SK-N-SH treated with all-trans-retinoic acid at 6 μM for 48 hours (cell line): ENCODE measurements at regions not wholly inside any gene's neighbourhood (a gene's known extent, or its start where the extent isn't known, plus 50 kb on each side); places are given as distances from the start of the nearest gene placed in this dataset.

ENCODE experiments used
- ATAC-seq: fragments of 200-7000 bp; cut with Tn5 transposase; 3 replicates; pipeline ENCODE4 v1.9.1; 2020; ENCODE audit warnings: mild to moderate bottlenecking, moderate library complexity
- ARNTL ChIP-seq: fragments of 450-650 bp; formaldehyde crosslinking; IDR thresholded peaks from 2 replicates; pipeline ENCODE4 v1.5.0; 2020; ENCODE audit warnings: low read depth, mild to moderate bottlenecking, moderate library complexity, borderline replicate concordance
- BACH2 ChIP-seq: fragments of 250-450 bp; sonication (Bioruptor Pico); IDR thresholded peaks from 2 replicates; pipeline ENCODE4 v1.9.0; 2021; ENCODE audit warnings: mild to moderate bottlenecking, borderline replicate concordance
- CREB5 ChIP-seq: fragments of 250-450 bp; sonication (Bioruptor Pico); IDR thresholded peaks from 2 replicates; pipeline ENCODE4 v1.5.1; 2020; ENCODE audit warnings: low read depth, mild to moderate bottlenecking, moderate library complexity
- CSRNP3 ChIP-seq: fragments of 250-450 bp; sonication (Bioruptor Pico); IDR thresholded peaks from 2 replicates; pipeline ENCODE4 v1.5.1; 2021; ENCODE audit warnings: mild to moderate bottlenecking, moderate library complexity
- ESRRG ChIP-seq: fragments of 250-450 bp; sonication (Bioruptor Pico); IDR thresholded peaks from 2 replicates; pipeline ENCODE4 v1.6.1; 2021; ENCODE audit warnings: mild to moderate bottlenecking
- GLIS3 ChIP-seq: fragments of 250-450 bp; sonication (Bioruptor Pico); IDR thresholded peaks from 2 replicates; pipeline ENCODE4 v1.5.0; 2020; ENCODE audit warnings: mild to moderate bottlenecking, moderate library complexity
- ISL1 ChIP-seq: fragments of 250-450 bp; sonication (Bioruptor Pico); IDR thresholded peaks from 2 replicates; pipeline ENCODE4 v2.1.2; 2022; ENCODE audit warnings: mild to moderate bottlenecking, moderate library complexity
- OSR1 ChIP-seq: fragments of 250-450 bp; sonication (Bioruptor Pico); IDR thresholded peaks from 2 replicates; pipeline ENCODE4 v1.8.0; 2022; ENCODE audit warnings: moderate library complexity, mild to moderate bottlenecking, inconsistent platforms
- PATZ1 ChIP-seq: fragments of 250-450 bp; sonication (Bioruptor Pico); IDR thresholded peaks from 2 replicates; pipeline ENCODE4 v1.8.0; 2020; ENCODE audit warnings: mild to moderate bottlenecking, moderate library complexity, borderline replicate concordance
- POU6F1 ChIP-seq: fragments of 250-450 bp; sonication (Bioruptor Pico); IDR thresholded peaks from 2 replicates; pipeline ENCODE4 v1.8.0; 2021; ENCODE audit warnings: low read depth, mild to moderate bottlenecking, moderate library complexity, borderline replicate concordance
- PPARA ChIP-seq: fragments of 250-450 bp; sonication (Bioruptor Pico); IDR thresholded peaks from 2 replicates; pipeline ENCODE4 v1.5.0; 2020; ENCODE audit warnings: mild to moderate bottlenecking, borderline replicate concordance
- RARB ChIP-seq: fragments of 250-450 bp; sonication (Bioruptor Pico); IDR thresholded peaks from 2 replicates; pipeline ENCODE4 v1.8.0; 2021; ENCODE audit warnings: mild to moderate bottlenecking, moderate library complexity
- SNAI2 ChIP-seq: fragments of 250-450 bp; sonication (Bioruptor Pico); IDR thresholded peaks from 2 replicates; pipeline ENCODE4 v1.5.0; 2020; ENCODE audit warnings: mild to moderate bottlenecking, moderate library complexity
- TOX ChIP-seq: fragments of 250-450 bp; sonication (Bioruptor Pico); IDR thresholded peaks from 2 replicates; pipeline ENCODE4 v1.8.0; 2021; ENCODE audit warnings: mild to moderate bottlenecking, moderate library complexity, borderline replicate concordance
- TSHZ2 ChIP-seq: fragments of 250-450 bp; sonication (Bioruptor Pico); IDR thresholded peaks from 2 replicates; pipeline ENCODE4 v1.5.0; 2020; ENCODE audit warnings: mild to moderate bottlenecking, moderate library complexity
- ZC3H10 ChIP-seq: fragments of 250-450 bp; sonication (Bioruptor Pico); IDR thresholded peaks from 2 replicates; pipeline ENCODE4 v1.5.1; 2021; ENCODE audit warnings: mild to moderate bottlenecking, moderate library complexity
- ZFP3 ChIP-seq: fragments of 250-450 bp; sonication (Bioruptor Pico); IDR thresholded peaks from 2 replicates; pipeline ENCODE4 v1.5.0; 2020; ENCODE audit warnings: mild to moderate bottlenecking, moderate library complexity
- ZFP30 ChIP-seq: fragments of 450-650 bp; formaldehyde crosslinking; IDR thresholded peaks from 2 replicates; pipeline ENCODE4 v1.5.0; 2022; ENCODE audit warnings: mild to moderate bottlenecking, moderate library complexity
- ZNF565 ChIP-seq: fragments of 450-650 bp; formaldehyde crosslinking; conservative IDR thresholded peaks from 2 replicates; pipeline ENCODE4 v1.5.0; 2020; ENCODE audit warnings: low read depth, mild to moderate bottlenecking, moderate library complexity
- ZNF70 ChIP-seq: fragments of 450-650 bp; formaldehyde crosslinking; IDR thresholded peaks from 2 replicates; pipeline ENCODE4 v1.5.0; 2020; ENCODE audit warnings: mild to moderate bottlenecking, moderate library complexity

GRCh38 chr12:37546901-37547475, 769.6 kb upstream of the ALG10B start:
- no peak for ATAC-seq
- TF ChIP-seq BACH2, result no peak
- TF ChIP-seq CREB5, result no peak
- no peak for TF ChIP-seq ZNF70 (CRISPR knock-in tag)
- no peak for TF ChIP-seq PATZ1 (CRISPR knock-in tag)
- TF ChIP-seq ISL1 (CRISPR knock-in tag), result no peak
- no peak for TF ChIP-seq ESRRG (CRISPR knock-in tag)
- TF ChIP-seq RARB (CRISPR knock-in tag), result no peak
- no peak for TF ChIP-seq SNAI2 (CRISPR knock-in tag)
- TF ChIP-seq ZFP30 (CRISPR knock-in tag), result no peak
- TF ChIP-seq ZFP3 (CRISPR knock-in tag), result no peak
- no peak for TF ChIP-seq OSR1 (CRISPR knock-in tag)
- no peak for TF ChIP-seq TSHZ2
- TF ChIP-seq CSRNP3, result no peak
- no peak for TF ChIP-seq GLIS3 (CRISPR knock-in tag)
- TF ChIP-seq TOX (CRISPR knock-in tag), result no peak
- no peak for TF ChIP-seq PPARA (CRISPR knock-in tag)

GRCh38 chr12:37547611-37548010, 769.0 kb upstream of the ALG10B start:
- ATAC-seq, result peak; percentile 68
- TF ChIP-seq ZFP3 (CRISPR knock-in tag) (no peak), TOX (CRISPR knock-in tag) (no peak), SNAI2 (CRISPR knock-in tag) (no peak), ZFP30 (CRISPR knock-in tag) (no peak), ZC3H10 (no peak), RARB (CRISPR knock-in tag) (no peak), ZNF565 (CRISPR knock-in tag) (no peak), BACH2 (no peak), PATZ1 (CRISPR knock-in tag) (no peak), CREB5 (no peak), GLIS3 (CRISPR knock-in tag) (no peak), TSHZ2 (no peak), ARNTL (no peak), CSRNP3 (no peak), PPARA (CRISPR knock-in tag) (no peak), ZNF70 (CRISPR knock-in tag) (no peak), POU6F1 (no peak)
- TF ChIP-seq, all 23 proteins: peak for 0
